HEK293 (cell line): ENCODE measurements at regions not wholly inside any gene's neighbourhood (a gene's known extent, or its start where the extent isn't known, plus 50 kb on each side); places are given as distances from the start of the nearest gene placed in this dataset.

ENCODE experiments used
- CTCF ChIA-PET: fragments of 350-600 bp; formaldehyde crosslinking; extraction: SDS; loops from one replicate; lab custom pipeline; 2021; ENCODE audit warnings: antibody characterized with exemption; lab: Yijun Ruan, JAX
- POLR2A ChIA-PET: fragments of 300-600 bp; formaldehyde crosslinking; extraction: SDS; loops from one replicate; lab custom pipeline; 2020; ENCODE audit warnings: antibody characterized with exemption, inconsistent platforms; lab: Yijun Ruan, JAX
- H3K27ac ChIP-seq: fragments of 200-500 bp; sonication (Bioruptor generic); 2 replicates; pipeline ENCODE4 v1.5.1; 2014; ENCODE audit warnings: low read depth, low read length, control low read depth, inconsistent platforms; ENCODE audit errors: extremely low read depth
- H3K36me3 ChIP-seq, 2 experiments: fragments of 200-500 bp in 1 of 2; sonication (Bioruptor generic) in 1 of 2; 1 replicate in 1 of 2; 2 replicates in 1 of 2; pipeline ENCODE4 v1.5.1; 2014 to 2017; ENCODE audit warnings: inconsistent platforms in 2 of 2, low read length in 2 of 2; ENCODE audit not compliant: control insufficient read depth in 2 of 2, insufficient read depth in 1 of 2
- H3K4me1 ChIP-seq: fragments of 200-500 bp; sonication (Bioruptor generic); 2 replicates; pipeline ENCODE4 v1.5.1; 2014; ENCODE audit warnings: mild to moderate bottlenecking, low read length, inconsistent platforms; ENCODE audit not compliant: control insufficient read depth, insufficient read depth
- H3K4me3 ChIP-seq: 2 replicates; pipeline ENCODE4 v1.5.1; 2011; ENCODE audit warnings: low read depth, mild to moderate bottlenecking, control low read depth, low read length, moderate library complexity
- H3K9me3 ChIP-seq: fragments of 200-500 bp; sonication (Bioruptor generic); 2 replicates; pipeline ENCODE4 v1.5.1; 2014; ENCODE audit warnings: low read depth, low read length, inconsistent platforms; ENCODE audit not compliant: control insufficient read depth, insufficient read depth
- ELK4 ChIP-seq: IDR thresholded peaks from 2 replicates; pipeline ENCODE4 v1.6.1; 2011; ENCODE audit warnings: mild to moderate bottlenecking, low read depth, low read length, borderline replicate concordance
- FEZF1 ChIP-seq: fragments of 450-650 bp; formaldehyde crosslinking; IDR thresholded peaks from 2 replicates; pipeline ENCODE4 v1.5.1; 2016; ENCODE audit warnings: missing biosample characterization, missing genetic modification characterization
- GLI2 ChIP-seq: fragments of 450-650 bp; formaldehyde crosslinking; IDR thresholded peaks from 2 replicates; pipeline ENCODE4; 2017; ENCODE audit warnings: missing biosample characterization, missing genetic modification characterization, low read depth, borderline replicate concordance
- IKZF3 ChIP-seq: fragments of 450-650 bp; IDR thresholded peaks from 2 replicates; pipeline ENCODE4 v1.5.0; 2018; ENCODE audit warnings: missing biosample characterization, mild to moderate bottlenecking, missing genetic modification characterization, moderate library complexity
- INSM2 ChIP-seq: fragments of 450-650 bp; formaldehyde crosslinking; IDR thresholded peaks from 2 replicates; pipeline ENCODE4 v1.5.1; 2016; ENCODE audit warnings: missing biosample characterization, missing genetic modification characterization
- KLF1 ChIP-seq: fragments of 450-650 bp; formaldehyde crosslinking; IDR thresholded peaks from 2 replicates; pipeline ENCODE4 v1.5.1; 2016; ENCODE audit warnings: missing biosample characterization, missing genetic modification characterization
- KLF9 ChIP-seq: fragments of 450-650 bp; formaldehyde crosslinking; IDR thresholded peaks from 2 replicates; pipeline ENCODE4 v1.5.1; 2016; ENCODE audit warnings: missing biosample characterization, missing genetic modification characterization, low read depth
- MEIS1 ChIP-seq: sonication (generic); formaldehyde crosslinking; IDR thresholded peaks from 2 replicates; pipeline ENCODE4 v1.8.1; 2022; ENCODE audit warnings: missing genetic modification reagents, mild to moderate bottlenecking, borderline replicate concordance
- ZBTB48 ChIP-seq: fragments of 450-650 bp; formaldehyde crosslinking; IDR thresholded peaks from 2 replicates; pipeline ENCODE4 v1.5.1; 2016; ENCODE audit warnings: missing biosample characterization, missing genetic modification characterization
- ZNF10 ChIP-seq: fragments of 450-650 bp; formaldehyde crosslinking; IDR thresholded peaks from 2 replicates; pipeline ENCODE4 v1.5.1; 2017; ENCODE audit warnings: missing biosample characterization, missing genetic modification characterization
- ZNF121 ChIP-seq: fragments of 450-650 bp; formaldehyde crosslinking; IDR thresholded peaks from 2 replicates; pipeline ENCODE4 v1.5.1; 2016; ENCODE audit warnings: missing biosample characterization, missing genetic modification characterization
- ZNF140 ChIP-seq: fragments of 450-650 bp; formaldehyde crosslinking; IDR thresholded peaks from 2 replicates; pipeline ENCODE4 v1.5.1; 2016; ENCODE audit warnings: missing biosample characterization, missing genetic modification characterization
- ZNF174 ChIP-seq: fragments of 450-650 bp; formaldehyde crosslinking; IDR thresholded peaks from 2 replicates; pipeline ENCODE4 v1.5.0; 2017; ENCODE audit warnings: missing biosample characterization, mild to moderate bottlenecking, missing genetic modification characterization
- ZNF175 ChIP-seq: fragments of 450-650 bp; formaldehyde crosslinking; IDR thresholded peaks from 2 replicates; pipeline ENCODE4 v1.5.1; 2016; ENCODE audit warnings: missing biosample characterization, missing genetic modification characterization
- ZNF211 ChIP-seq: fragments of 450-650 bp; formaldehyde crosslinking; IDR thresholded peaks from 2 replicates; pipeline ENCODE4 v1.5.1; 2016; ENCODE audit warnings: low read depth, missing biosample characterization, missing genetic modification characterization
- ZNF274 ChIP-seq, 2 experiments: fragments of 200-500 bp in 1 of 2; fragments of 450-650 bp in 1 of 2; sonication (Bioruptor generic) in 1 of 2; formaldehyde crosslinking in 1 of 2; IDR thresholded peaks; 2 replicates each; pipeline versions ENCODE4 v1.5.1 to v1.6.1; 2014 to 2016; ENCODE audit warnings: borderline replicate concordance in 1 of 2, inconsistent platforms in 1 of 2, low read length in 1 of 2, missing biosample characterization in 1 of 2, missing genetic modification characterization in 1 of 2
- ZNF311 ChIP-seq: fragments of 450-650 bp; formaldehyde crosslinking; IDR thresholded peaks from 2 replicates; pipeline ENCODE4 v1.5.1; 2017; ENCODE audit warnings: missing biosample characterization, missing genetic modification characterization, borderline replicate concordance
- ZNF423 ChIP-seq: fragments of 450-650 bp; formaldehyde crosslinking; IDR thresholded peaks from 2 replicates; pipeline ENCODE4 v1.5.1; 2016; ENCODE audit warnings: missing biosample characterization, missing genetic modification characterization
- ZNF488 ChIP-seq: fragments of 450-650 bp; formaldehyde crosslinking; IDR thresholded peaks from 2 replicates; pipeline ENCODE4 v1.5.1; 2016; ENCODE audit warnings: missing biosample characterization, missing genetic modification characterization
- ZNF561 ChIP-seq: fragments of 450-650 bp; IDR thresholded peaks from 2 replicates; pipeline ENCODE4 v1.5.1; 2018; ENCODE audit warnings: missing biosample characterization, missing genetic modification characterization, borderline replicate concordance
- ZNF585B ChIP-seq: fragments of 450-650 bp; formaldehyde crosslinking; IDR thresholded peaks from 2 replicates; pipeline ENCODE4 v1.5.1; 2016; ENCODE audit warnings: missing biosample characterization, missing genetic modification characterization
- ZNF629 ChIP-seq: fragments of 450-650 bp; formaldehyde crosslinking; IDR thresholded peaks from 2 replicates; pipeline ENCODE4 v1.5.1; 2017; ENCODE audit warnings: missing biosample characterization, missing genetic modification characterization
- ZNF639 ChIP-seq: fragments of 450-650 bp; formaldehyde crosslinking; IDR thresholded peaks from 2 replicates; pipeline ENCODE4 v1.5.1; 2016; ENCODE audit warnings: missing biosample characterization, missing genetic modification characterization
- ZNF701 ChIP-seq: fragments of 450-650 bp; formaldehyde crosslinking; IDR thresholded peaks from 2 replicates; pipeline ENCODE4 v1.5.1; 2016; ENCODE audit warnings: missing biosample characterization, missing genetic modification characterization
- ZNF707 ChIP-seq: fragments of 450-650 bp; formaldehyde crosslinking; IDR thresholded peaks from 2 replicates; pipeline ENCODE4 v1.5.1; 2016; ENCODE audit warnings: missing biosample characterization, missing genetic modification characterization
- ZNF76 ChIP-seq: fragments of 450-650 bp; formaldehyde crosslinking; IDR thresholded peaks from 2 replicates; pipeline ENCODE4; 2016; ENCODE audit warnings: low read depth, missing biosample characterization, missing genetic modification characterization, borderline replicate concordance
- ZNF777 ChIP-seq: fragments of 450-650 bp; formaldehyde crosslinking; IDR thresholded peaks from 2 replicates; pipeline ENCODE4 v1.5.1; 2017; ENCODE audit warnings: missing biosample characterization, missing genetic modification characterization, borderline replicate concordance
- ZNF843 ChIP-seq: fragments of 450-650 bp; formaldehyde crosslinking; IDR thresholded peaks from 2 replicates; pipeline ENCODE4 v1.5.1; 2016; ENCODE audit warnings: missing biosample characterization, missing genetic modification characterization
- ZSCAN16 ChIP-seq: fragments of 450-650 bp; formaldehyde crosslinking; IDR thresholded peaks from 2 replicates; pipeline ENCODE4 v1.5.1; 2016; ENCODE audit warnings: missing biosample characterization, missing genetic modification characterization
- ZSCAN23 ChIP-seq: fragments of 450-650 bp; formaldehyde crosslinking; IDR thresholded peaks from 2 replicates; pipeline ENCODE4 v1.5.1; 2016; ENCODE audit warnings: missing biosample characterization, missing genetic modification characterization

- Histone ChIP-seq H3K27ac (no peak overlapping the region), H3K9me3 (no peaks in the 10 kb centered on the region), H3K36me3 (no peaks in the 10 kb centered on the region), H3K4me1 (no peaks in the 10 kb centered on the region), H3K4me3 (no peak overlapping the region)
- POLR2A ChIA-PET = no interaction called here
- CTCF ChIA-PET = no interaction called here
- TF ChIP-seq ZNF629 (no peak), IKZF3 (tag by site-specific recombination) (no peak), ZNF488 (tag by site-specific recombination) (no peak), ZNF76 (no peak), ZNF423 (tag by site-specific recombination) (no peak)
These were observed 993.8 kb upstream of the MAP3K7 start for GRCh38 chr6:91580635-91581034.

GRCh38 chr6:91575032-91575431 lies 988.2 kb upstream of the MAP3K7 start:
- Histone ChIP-seq H3K36me3 (no peaks in the 10 kb centered on the region), H3K4me3 (no peak overlapping the region), H3K27ac (no peak overlapping the region), H3K4me1 (no peaks in the 10 kb centered on the region), H3K9me3 (no peaks in the 10 kb centered on the region)
- TF ChIP-seq ZNF561 (no peak), ZNF639 (no peak), ZSCAN23 (tag by site-specific recombination) (no peak), ZNF585B (tag by site-specific recombination) (no peak), ZSCAN16 (tag by site-specific recombination) (no peak), ZNF211 (tag by site-specific recombination) (no peak), ELK4 (no peak), KLF9 (tag by site-specific recombination) (no peak), ZNF10 (tag by site-specific recombination) (no peak), ZNF311 (tag by site-specific recombination) (no peak), MEIS1 (CRISPR knock-in tag) (no peak), ZNF843 (tag by site-specific recombination) (no peak), ZNF777 (tag by site-specific recombination) (no peak)
- CTCF ChIA-PET = no interaction called here
- POLR2A ChIA-PET = no interaction called here

- ChIA-PET CTCF (interaction anchor here (0.5 to 0.6 kb wide), 2 partner anchors 295 to 703 kb away, joined by 3 read pairs; no protein-coding TSS in a partner anchor), POLR2A (no interaction called here)
- Histone ChIP-seq H3K27ac (no peak overlapping the region), H3K36me3 (no peaks in the 10 kb centered on the region), H3K9me3 (no peaks in the 10 kb centered on the region), H3K4me3 (no peak overlapping the region), H3K4me1 (no peaks in the 10 kb centered on the region)
- TF ChIP-seq ZNF121 = no peak
- no peak for TF ChIP-seq ZNF701 (tag by site-specific recombination)
- no peak for TF ChIP-seq ZNF140 (tag by site-specific recombination)
- no peak for TF ChIP-seq KLF1 (tag by site-specific recombination)
- no peak for TF ChIP-seq FEZF1 (tag by site-specific recombination)
- no peak for TF ChIP-seq ZNF274 (IDR thresholded peaks at IDR 0.05; ENCODE audit: low read length)
- no peak for TF ChIP-seq ZNF274 (tag by site-specific recombination; IDR thresholded peaks at IDR 0.05; ENCODE audit: borderline replicate concordance)
- TF ChIP-seq INSM2 (tag by site-specific recombination) = no peak
- no peak for TF ChIP-seq GLI2 (tag by site-specific recombination)
- TF ChIP-seq ZNF175 (tag by site-specific recombination) = no peak
- no peak for TF ChIP-seq ZNF707
- no peak for TF ChIP-seq ZNF174
- no peak for TF ChIP-seq ZBTB48 (tag by site-specific recombination)
These were observed 987.0 kb upstream of the MAP3K7 start for GRCh38 chr6:91573826-91574416.
